CD4-positive, alpha-beta T cell (primary cell): ENCODE measurements at regions not wholly inside any gene's neighbourhood (a gene's known extent, or its start where the extent isn't known, plus 50 kb on each side); places are given as distances from the start of the nearest gene placed in this dataset.

Experiments used
- ATAC-seq: fragments of 200-7000 bp; cut with Tn5 transposase; one replicate; pipeline ENCODE4 v1.10.0; 2022; ENCODE audit warnings: mild to moderate bottlenecking; ENCODE audit not compliant: poor library complexity
- CTCF ChIA-PET: fragments of 350-600 bp; sonication (Branson Sonifier 250); formaldehyde crosslinking; loops from one replicate; lab custom pipeline; 2021; ENCODE audit warnings: antibody characterized with exemption, inconsistent platforms; lab: Charles Lee
- POLR2A ChIA-PET: fragments of 350-600 bp; sonication (Branson Sonifier 250); formaldehyde crosslinking; loops from one replicate; lab custom pipeline; 2021; ENCODE audit warnings: antibody characterized with exemption, inconsistent platforms; lab: Charles Lee
- DNase-seq, 14 experiments: peaks; one replicate each; pipeline ENCODE4 v3.0.0-alpha.2; 2013 to 2020; ENCODE audit warnings: mixed read lengths in 2 of 14
- H3K27ac ChIP-seq, 2 donors: one replicate each; pipeline versions ENCODE4 v1.5.1 to v1.7.0; 2013; ENCODE audit warnings: low read length in 2 of 2, low read depth in 1 of 2, mild to moderate bottlenecking in 1 of 2
- H3K27me3 ChIP-seq, 2 experiments: 1 replicate in 1 of 2; 2 replicates in 1 of 2; pipeline versions ENCODE4 v1.6.1 to v1.7.0; 2013; ENCODE audit warnings: low read length in 2 of 2, control low read depth in 1 of 2, mild to moderate bottlenecking in 1 of 2, moderate library complexity in 1 of 2; ENCODE audit not compliant: insufficient read depth in 2 of 2, control insufficient read depth in 1 of 2
- H3K36me3 ChIP-seq: one replicate; pipeline ENCODE4 v1.6.1; 2013; ENCODE audit warnings: low read length, control low read depth; ENCODE audit not compliant: insufficient read depth
- H3K4me1 ChIP-seq: one replicate; pipeline ENCODE4 v1.6.1; 2013; ENCODE audit warnings: low read length, control low read depth; ENCODE audit not compliant: insufficient read depth
- H3K4me3 ChIP-seq: one replicate; pipeline ENCODE4 v1.5.1; 2013; ENCODE audit warnings: mild to moderate bottlenecking, low read length, moderate library complexity
- H3K9me3 ChIP-seq, 2 experiments: 1 replicate in 1 of 2; 2 replicates in 1 of 2; pipeline versions ENCODE4 v1.6.1 to v1.7.0; 2013; ENCODE audit warnings: low read length in 2 of 2, mild to moderate bottlenecking in 2 of 2, control low read depth in 1 of 2, moderate library complexity in 1 of 2; ENCODE audit not compliant: control insufficient read depth in 1 of 2, insufficient read depth in 1 of 2
- H3K27ac Mint-ChIP-seq: one replicate; pipeline ENCODE4 v1.8.0; 2020; ENCODE audit warnings: mixed read lengths
- H3K27me3 Mint-ChIP-seq: one replicate; pipeline ENCODE4 v1.8.0; 2021; ENCODE audit warnings: mixed read lengths
- H3K36me3 Mint-ChIP-seq: one replicate; pipeline ENCODE4 v1.8.0; 2021; ENCODE audit warnings: low read depth, mixed read lengths
- H3K4me1 Mint-ChIP-seq: one replicate; pipeline ENCODE4 v1.8.0; 2021; ENCODE audit warnings: low read depth, mixed read lengths
- H3K4me3 Mint-ChIP-seq: one replicate; pipeline ENCODE4 v1.8.0; 2020; ENCODE audit warnings: mild to moderate bottlenecking, mixed read lengths
- H3K9me3 Mint-ChIP-seq: one replicate; pipeline ENCODE4 v1.8.0; 2020; ENCODE audit warnings: mixed read lengths
- intact Hi-C, 2 experiments: fragments of 100-400 bp; cut with DNase I in 1 of 2; cut with micrococcal nuclease in 1 of 2; formaldehyde crosslinking; loops; one replicate each; pipeline versions ENCODE4 v1.15.1 to v1.9.0; 2023 to 2025; cut with DNase I, micrococcal nuclease
- TF ChIP-seq, protein P1 (sequence below): fragments of 200-600 bp; IDR thresholded peaks from one replicate; pipeline ENCODE4 v1.8.0; 2022; ENCODE audit warnings: antibody characterized with exemption, mild to moderate bottlenecking

DNA sequence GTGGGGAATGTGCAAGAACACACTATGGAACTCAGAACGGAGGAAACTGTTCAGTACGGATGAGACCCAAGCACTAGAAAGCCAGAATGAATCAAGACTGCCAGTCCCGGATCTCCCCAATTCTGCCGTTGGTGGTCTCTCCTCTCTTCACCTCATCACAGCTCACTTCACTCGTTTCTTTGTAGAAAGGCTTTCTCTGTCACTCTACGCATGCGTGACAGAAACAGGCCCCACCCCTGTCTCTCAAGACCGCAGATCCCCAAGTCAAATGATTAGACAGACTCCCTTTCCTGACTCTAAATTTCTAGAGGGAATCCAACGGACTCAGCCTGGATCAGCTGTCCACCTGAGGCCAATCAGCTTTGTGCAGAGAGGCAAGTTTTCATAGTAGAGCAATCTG, 505.7 kb upstream of the ADAMTS9 start:
- Mint-ChIP-seq H3K36me3 (no peaks in the 10 kb centered on the region), H3K27ac (no peak overlapping the region), H3K4me3 (no peak overlapping the region), H3K4me1 (no peaks in the 10 kb centered on the region), H3K27me3 (no peaks in the 10 kb centered on the region), H3K9me3 (peaks cover 10% of the 10 kb centered on the region)
- no peak for ATAC-seq
- no peak overlapping the region for H3K27ac ChIP-seq
- no peaks in the 10 kb centered on the region for H3K36me3 ChIP-seq
- peaks cover 0 to 3% of the 10 kb centered on the region in 2 experiments for H3K9me3 ChIP-seq
- no peaks in the 10 kb centered on the region for H3K4me1 ChIP-seq
- no peaks in the 10 kb centered on the region for H3K27me3 ChIP-seq
- TF ChIP-seq, protein P1, sequence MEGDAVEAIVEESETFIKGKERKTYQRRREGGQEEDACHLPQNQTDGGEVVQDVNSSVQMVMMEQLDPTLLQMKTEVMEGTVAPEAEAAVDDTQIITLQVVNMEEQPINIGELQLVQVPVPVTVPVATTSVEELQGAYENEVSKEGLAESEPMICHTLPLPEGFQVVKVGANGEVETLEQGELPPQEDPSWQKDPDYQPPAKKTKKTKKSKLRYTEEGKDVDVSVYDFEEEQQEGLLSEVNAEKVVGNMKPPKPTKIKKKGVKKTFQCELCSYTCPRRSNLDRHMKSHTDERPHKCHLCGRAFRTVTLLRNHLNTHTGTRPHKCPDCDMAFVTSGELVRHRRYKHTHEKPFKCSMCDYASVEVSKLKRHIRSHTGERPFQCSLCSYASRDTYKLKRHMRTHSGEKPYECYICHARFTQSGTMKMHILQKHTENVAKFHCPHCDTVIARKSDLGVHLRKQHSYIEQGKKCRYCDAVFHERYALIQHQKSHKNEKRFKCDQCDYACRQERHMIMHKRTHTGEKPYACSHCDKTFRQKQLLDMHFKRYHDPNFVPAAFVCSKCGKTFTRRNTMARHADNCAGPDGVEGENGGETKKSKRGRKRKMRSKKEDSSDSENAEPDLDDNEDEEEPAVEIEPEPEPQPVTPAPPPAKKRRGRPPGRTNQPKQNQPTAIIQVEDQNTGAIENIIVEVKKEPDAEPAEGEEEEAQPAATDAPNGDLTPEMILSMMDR: no peak
- H3K4me3 ChIP-seq: no peak overlapping the region
- intact Hi-C loops: no loop called here
- CTCF ChIA-PET: no interaction called here
- POLR2A ChIA-PET: no interaction called here
- DNase-seq: no peak

DNA sequence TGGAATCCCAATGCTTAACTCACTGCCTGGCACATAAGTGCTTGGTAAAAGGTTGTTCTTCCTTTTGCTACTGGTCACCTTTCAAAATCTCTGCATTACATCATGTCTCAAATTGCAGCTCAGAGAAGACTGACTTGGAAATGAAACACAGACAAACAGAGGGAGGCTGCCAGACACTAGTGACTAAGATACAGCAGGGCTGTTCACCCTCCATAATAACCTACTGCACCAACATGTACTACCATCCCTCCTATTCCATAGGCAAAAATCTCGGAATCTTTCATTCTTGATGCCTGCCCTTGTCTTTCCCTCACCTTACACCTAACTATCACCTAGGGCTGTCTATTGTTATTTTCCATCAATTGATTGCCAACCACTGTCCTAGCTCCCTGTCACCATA, 502.3 kb upstream of the ADAMTS9 start:
- H3K9me3 ChIP-seq: peaks cover 0 to 3% of the 10 kb centered on the region in 2 experiments
- DNase-seq (no peak), ATAC-seq (no peak)
- Mint-ChIP-seq H3K4me3 (no peak overlapping the region), H3K9me3 (peaks cover 10% of the 10 kb centered on the region), H3K27me3 (no peaks in the 10 kb centered on the region), H3K4me1 (no peaks in the 10 kb centered on the region), H3K27ac (no peak overlapping the region), H3K36me3 (no peaks in the 10 kb centered on the region)
- TF ChIP-seq, protein P1: no peak
- ChIA-PET CTCF (no interaction called here), POLR2A (no interaction called here)
- H3K27ac ChIP-seq: no peak overlapping the region
- no peaks in the 10 kb centered on the region for H3K4me1 ChIP-seq
- intact Hi-C loops: no loop called here
- H3K27me3 ChIP-seq: no peaks in the 10 kb centered on the region
- no peaks in the 10 kb centered on the region for H3K36me3 ChIP-seq
- no peak overlapping the region for H3K4me3 ChIP-seq

DNA sequence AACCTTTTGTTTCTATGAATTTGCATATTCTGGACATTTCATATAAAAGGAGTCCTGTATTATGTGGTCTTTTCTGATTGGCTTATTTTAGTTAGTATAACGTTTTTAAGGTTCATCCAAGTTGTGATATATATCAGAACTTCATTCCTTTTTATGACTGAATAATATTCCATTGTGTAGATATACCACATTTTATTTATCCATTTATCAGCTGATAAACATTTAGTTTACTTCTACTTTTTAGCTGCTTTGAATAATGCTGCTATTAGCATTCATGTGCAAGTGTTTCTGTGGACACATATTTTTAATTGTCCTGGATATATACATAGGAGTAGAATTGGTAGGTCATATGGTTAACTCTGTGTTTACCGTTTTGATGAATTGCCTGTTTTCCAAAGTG, 498.5 kb upstream of the ADAMTS9 start:
- TF ChIP-seq, protein P1: no peak
- no peak overlapping the region for H3K27ac Mint-ChIP-seq
- intact Hi-C loops: no loop called here

More for the DNA sequence above, 498.5 kb upstream of the ADAMTS9 start:
- Mint-ChIP-seq H3K27me3 (no peaks in the 10 kb centered on the region), H3K4me1 (no peaks in the 10 kb centered on the region), H3K4me3 (no peak overlapping the region), H3K36me3 (no peaks in the 10 kb centered on the region), H3K9me3 (peaks cover 11% of the 10 kb centered on the region)
- DNase-seq: no peak
- Histone ChIP-seq H3K4me3 (no peak overlapping the region), H3K9me3 (no peaks in the 10 kb centered on the region), H3K27me3 (no peaks in the 10 kb centered on the region), H3K27ac (no peak overlapping the region), H3K36me3 (no peaks in the 10 kb centered on the region), H3K4me1 (no peaks in the 10 kb centered on the region)
- no peak for ATAC-seq
- CTCF ChIA-PET: no interaction called here
- POLR2A ChIA-PET: no interaction called here
